CD4-positive, alpha-beta memory T cell (primary cell): ENCODE measurements at regions not wholly inside any gene's neighbourhood (a gene's known extent, or its start where the extent isn't known, plus 50 kb on each side); places are given as distances from the start of the nearest gene placed in this dataset.

ENCODE experiments used
- CTCF ChIA-PET: fragments of 350-600 bp; sonication (Branson Sonifier 250); formaldehyde crosslinking; loops from one replicate; lab custom pipeline; 2021; ENCODE audit warnings: inconsistent platforms; ENCODE audit not compliant: partially characterized antibody; lab: Charles Lee
- POLR2A ChIA-PET: fragments of 350-600 bp; sonication (Branson Sonifier 250); formaldehyde crosslinking; loops from one replicate; lab custom pipeline; 2021; ENCODE audit not compliant: partially characterized antibody; lab: Charles Lee
- DNase-seq, 5 donors: peaks; one replicate each; pipeline versions ENCODE4 v3.0.0 to v3.0.0-alpha.2; 2020 to 2022; ENCODE audit warnings: mixed read lengths in 1 of 5
- H3K27ac ChIP-seq: one replicate; pipeline ENCODE4 v1.7.0; 2013; ENCODE audit warnings: low read depth, low read length
- H3K27me3 ChIP-seq: 2 replicates; pipeline ENCODE4 v1.7.0; 2013; ENCODE audit warnings: mild to moderate bottlenecking, low read length, moderate library complexity; ENCODE audit not compliant: insufficient read depth
- H3K36me3 ChIP-seq: 2 replicates; pipeline ENCODE4 v1.7.0; 2013; ENCODE audit warnings: mild to moderate bottlenecking, low read length, moderate library complexity; ENCODE audit not compliant: insufficient read depth
- H3K4me1 ChIP-seq: 2 replicates; pipeline ENCODE4 v1.7.0; 2013; ENCODE audit warnings: mild to moderate bottlenecking, low read length, moderate library complexity; ENCODE audit not compliant: insufficient read depth
- H3K4me3 ChIP-seq, 2 donors: one replicate each; pipeline ENCODE4 v1.7.0; 2013; ENCODE audit warnings: low read length in 2 of 2, mild to moderate bottlenecking in 1 of 2
- H3K9me3 ChIP-seq, 2 donors: one replicate each; pipeline ENCODE4 v1.7.0; 2013; ENCODE audit warnings: low read length in 2 of 2, control low read depth in 1 of 2; ENCODE audit not compliant: control insufficient read depth in 1 of 2
- H3K27ac Mint-ChIP-seq, 7 donors: one replicate each; pipeline ENCODE4 v1.8.0; 2020 to 2021; ENCODE audit warnings: mixed read lengths in 7 of 7, mild to moderate bottlenecking in 6 of 7, inconsistent platforms in 3 of 7, moderate library complexity in 3 of 7
- H3K27me3 Mint-ChIP-seq, 2 donors: one replicate each; pipeline ENCODE4 v1.8.0; 2020 to 2021; ENCODE audit warnings: mixed read lengths in 2 of 2
- H3K36me3 Mint-ChIP-seq, 2 donors: one replicate each; pipeline ENCODE4 v1.8.0; 2020 to 2021; ENCODE audit warnings: mixed read lengths in 2 of 2, inconsistent platforms in 1 of 2, mild to moderate bottlenecking in 1 of 2
- H3K4me1 Mint-ChIP-seq, 4 donors: one replicate each; pipeline ENCODE4 v1.8.0; 2020 to 2021; ENCODE audit warnings: mixed read lengths in 4 of 4, mild to moderate bottlenecking in 1 of 4
- H3K4me3 Mint-ChIP-seq, 8 donors: one replicate each; pipeline ENCODE4 v1.8.0; 2020 to 2021; ENCODE audit warnings: mixed read lengths in 8 of 8, mild to moderate bottlenecking in 7 of 8, moderate library complexity in 6 of 8, inconsistent platforms in 3 of 8
- H3K9me3 Mint-ChIP-seq, 8 donors: one replicate each; pipeline ENCODE4 v1.8.0; 2020 to 2021; ENCODE audit warnings: mixed read lengths in 8 of 8, mild to moderate bottlenecking in 5 of 8, inconsistent platforms in 3 of 8, moderate library complexity in 1 of 8
- intact Hi-C: fragments of 100-400 bp; cut with micrococcal nuclease; formaldehyde crosslinking; loops from one replicate; pipeline ENCODE4 v1.15.1; 2023

DNA sequence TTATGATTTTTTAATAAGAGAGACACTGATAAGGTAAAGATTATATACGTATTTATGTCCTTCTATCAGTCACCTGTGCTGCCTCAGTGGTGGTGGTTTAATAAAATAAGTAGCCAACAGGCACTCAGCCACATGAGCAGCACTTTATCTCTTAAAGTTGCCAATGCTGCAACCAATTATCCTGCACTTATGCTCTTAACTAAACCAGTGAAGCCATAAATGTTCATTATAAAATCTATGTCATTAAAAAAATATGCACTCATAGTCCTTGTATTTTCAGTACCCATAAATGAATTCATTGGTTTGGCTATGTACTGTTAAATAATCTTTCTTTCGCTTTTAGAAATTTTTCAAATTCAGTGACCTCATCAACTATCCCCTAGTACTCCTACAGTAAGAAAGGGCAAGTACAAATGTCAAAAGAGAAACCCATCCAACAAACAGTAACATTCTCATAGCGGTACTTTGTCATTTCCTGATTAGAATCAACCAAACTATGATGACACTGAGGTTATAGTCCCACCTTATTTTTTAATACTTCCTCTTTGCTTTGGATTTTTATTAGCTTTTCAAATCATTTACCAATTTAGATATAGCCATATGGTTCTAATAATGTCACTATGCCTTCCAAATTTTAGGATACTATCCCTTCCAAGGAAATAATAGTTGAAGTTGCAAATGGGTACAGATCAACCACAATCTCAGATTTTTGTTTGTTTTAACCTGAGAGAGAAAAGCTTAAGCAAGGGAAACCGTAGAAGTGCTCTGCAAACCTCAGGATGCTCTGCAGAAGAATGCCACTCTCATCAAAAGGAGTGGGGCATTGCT lies 190.9 kb downstream of the KLF12 start:
- POLR2A ChIA-PET, result interaction anchor here (0.8 to 1.5 kb wide), 6 partner anchors 32 to 345 kb away, joined by 3 to 5 read pairs (median 3); partner anchors contain the start of gene KLF12
- intact Hi-C loops, result loop anchor here (1.0 to 5.0 kb wide), 3 partner anchors 44 to 344 kb away; partner anchors contain the start of gene KLF12
- Mint-ChIP-seq H3K27me3 (no peaks in the 10 kb centered on the region), H3K4me3 (peak overlapping the region in 7 of 8 donors; percentile 36 to 80 (median 65)), H3K27ac (peak overlapping the region; percentile 24 to 95 (median 86)), H3K4me1 (peaks cover 59 to 90% (median 79%) of the 10 kb centered on the region in 4 donors), H3K9me3 (no peaks in the 10 kb centered on the region), H3K36me3 (peaks cover 38 to 42% of the 10 kb centered on the region in 2 donors)
- H3K4me1 ChIP-seq, result peaks cover 68% of the 10 kb centered on the region
- no peaks in the 10 kb centered on the region for H3K9me3 ChIP-seq
- peak in 4 of 5 donors; percentile 51 to 70 (median 60) for DNase-seq
- no peak overlapping the region for H3K4me3 ChIP-seq
- CTCF ChIA-PET, result interaction anchor here (5.0 kb wide), 1 partner anchor 344 kb away, joined by 30 read pairs; no protein-coding TSS in a partner anchor
- peak overlapping the region; percentile 74 for H3K27ac ChIP-seq
- no peaks in the 10 kb centered on the region for H3K27me3 ChIP-seq
- H3K36me3 ChIP-seq, result peaks cover 5% of the 10 kb centered on the region

DNA sequence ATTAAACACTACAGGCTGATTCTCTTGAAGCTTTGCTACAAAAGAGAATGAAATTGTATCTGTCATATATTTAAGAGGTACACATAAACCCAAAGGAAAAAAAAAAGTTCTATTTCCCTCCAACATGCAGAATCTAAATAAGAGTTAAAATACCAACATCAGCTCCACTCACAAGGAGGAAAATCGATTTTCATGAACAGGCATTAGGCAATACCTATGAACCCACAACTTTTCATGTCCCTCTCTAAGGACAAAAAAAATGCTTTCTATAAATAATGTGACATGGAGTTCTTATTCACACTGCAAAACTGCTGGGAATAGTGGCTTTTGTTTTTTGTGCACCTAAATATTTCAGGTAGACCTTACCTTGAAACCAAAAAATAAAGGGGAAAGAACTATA lies 192.5 kb downstream of the KLF12 start:
- ChIA-PET CTCF (interaction anchor here (0.9 kb wide), 1 partner anchor 86 kb away, joined by 3 read pairs; no protein-coding TSS in a partner anchor), POLR2A (interaction anchor here (0.5 kb wide), 1 partner anchor 173 kb away, joined by 3 read pairs; no protein-coding TSS in a partner anchor)
- Histone ChIP-seq H3K27me3 (no peaks in the 10 kb centered on the region), H3K9me3 (no peaks in the 10 kb centered on the region), H3K36me3 (peaks cover 5% of the 10 kb centered on the region), H3K27ac (no peak overlapping the region), H3K4me1 (peaks cover 64% of the 10 kb centered on the region), H3K4me3 (no peak overlapping the region)
- intact Hi-C loops, result loop anchor here (5.0 kb wide), 2 partner anchors 46 to 191 kb away; partner anchors contain the start of gene KLF12
- Mint-ChIP-seq H3K4me1 (peaks cover 60 to 88% (median 75%) of the 10 kb centered on the region in 4 donors), H3K4me3 (no peak overlapping the region), H3K36me3 (peaks cover 36 to 43% of the 10 kb centered on the region in 2 donors), H3K27ac (peak overlapping the region in 5 of 7 donors; percentile 18 to 89 (median 49)), H3K27me3 (no peaks in the 10 kb centered on the region), H3K9me3 (no peaks in the 10 kb centered on the region)
- no peak for DNase-seq

DNA sequence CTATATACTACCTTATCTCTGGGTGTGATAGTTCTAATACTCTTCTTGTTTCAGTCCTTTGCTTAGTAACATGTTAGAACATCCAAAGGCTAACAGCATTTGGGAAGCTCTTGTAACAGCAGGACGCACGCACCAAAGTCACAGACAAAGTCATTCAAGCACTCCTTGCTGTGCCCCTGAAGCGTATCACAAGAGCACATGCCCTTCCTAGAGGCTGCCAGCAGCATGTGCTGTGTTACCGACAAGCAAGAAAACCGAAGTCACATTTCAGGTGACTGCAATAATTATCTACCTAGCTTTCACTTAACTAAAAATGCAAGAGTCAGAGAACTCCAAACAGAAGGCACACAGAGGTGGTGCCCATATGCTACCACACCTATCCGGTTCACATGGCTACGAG lies 194.1 kb downstream of the KLF12 start:
- H3K27ac ChIP-seq, result no peak overlapping the region
- H3K4me1 Mint-ChIP-seq, result peaks cover 58 to 88% (median 75%) of the 10 kb centered on the region in 4 donors
- H3K9me3 Mint-ChIP-seq, result no peaks in the 10 kb centered on the region
- ChIA-PET CTCF (interaction anchor here (1.1 to 2.7 kb wide), 2 partner anchors 92 to 347 kb away, joined by 4 to 14 read pairs; no protein-coding TSS in a partner anchor), POLR2A (interaction anchor here (1.3 kb wide), 1 partner anchor 194 kb away, joined by 4 read pairs; the partner anchor contains the start of gene KLF12)
- peak overlapping the region in 3 of 8 donors; percentile 21 to 66 (median 66) for H3K4me3 Mint-ChIP-seq
- no peaks in the 10 kb centered on the region for H3K9me3 ChIP-seq
- H3K27me3 Mint-ChIP-seq, result no peaks in the 10 kb centered on the region
- H3K4me3 ChIP-seq, result no peak overlapping the region
- no peaks in the 10 kb centered on the region for H3K27me3 ChIP-seq
- H3K4me1 ChIP-seq, result peaks cover 48% of the 10 kb centered on the region
- intact Hi-C loops, result loop anchor here (5.0 kb wide), 2 partner anchors 47 to 192 kb away; partner anchors contain the start of gene KLF12
- peaks cover 5% of the 10 kb centered on the region for H3K36me3 ChIP-seq
- peaks cover 44 to 49% of the 10 kb centered on the region in 2 donors for H3K36me3 Mint-ChIP-seq
- H3K27ac Mint-ChIP-seq, result peak overlapping the region in 4 of 7 donors; percentile 9 to 58 (median 42)
- DNase-seq, result no peak

DNA sequence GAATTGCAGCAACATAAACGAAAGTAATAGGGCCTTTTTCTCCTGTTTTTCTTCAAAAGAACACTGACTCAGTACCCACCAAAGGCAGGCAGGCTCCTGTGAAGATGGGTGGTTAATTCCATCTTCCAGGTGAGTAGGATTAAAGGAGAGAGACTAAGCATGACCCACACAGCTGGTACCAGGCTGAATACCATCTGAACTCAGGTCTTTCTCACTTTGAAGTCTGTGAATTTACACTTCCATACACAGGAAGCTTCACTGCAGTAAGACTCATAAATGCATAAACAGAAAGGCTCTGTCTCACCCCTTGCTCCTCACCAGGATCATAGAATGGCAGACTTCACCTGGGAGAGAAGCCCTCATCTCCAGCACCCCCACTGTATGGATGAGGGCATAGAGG lies 194.6 kb downstream of the KLF12 start:
- Mint-ChIP-seq H3K4me3 (peak overlapping the region in 2 of 8 donors; percentile 66), H3K9me3 (no peaks in the 10 kb centered on the region), H3K27ac (peak overlapping the region in 6 of 7 donors; percentile 23 to 63 (median 52)), H3K36me3 (peaks cover 44 to 49% of the 10 kb centered on the region in 2 donors), H3K27me3 (no peaks in the 10 kb centered on the region), H3K4me1 (peaks cover 57 to 88% (median 74%) of the 10 kb centered on the region in 4 donors)
- DNase-seq, result no peak
- Histone ChIP-seq H3K4me3 (no peak overlapping the region), H3K36me3 (peaks cover 5% of the 10 kb centered on the region), H3K27me3 (no peaks in the 10 kb centered on the region), H3K4me1 (peaks cover 44% of the 10 kb centered on the region), H3K9me3 (no peaks in the 10 kb centered on the region), H3K27ac (no peak overlapping the region)
- intact Hi-C loops, result loop anchor here (5.0 kb wide), 2 partner anchors 48 to 193 kb away; partner anchors contain the start of gene KLF12
- ChIA-PET CTCF (interaction anchor here (1.1 to 2.7 kb wide), 2 partner anchors 91 to 347 kb away, joined by 4 to 14 read pairs; no protein-coding TSS in a partner anchor), POLR2A (interaction anchor here (0.8 to 1.3 kb wide), 2 partner anchors 193 to 195 kb away, joined by 3 to 4 read pairs; partner anchors contain the start of gene KLF12)

DNA sequence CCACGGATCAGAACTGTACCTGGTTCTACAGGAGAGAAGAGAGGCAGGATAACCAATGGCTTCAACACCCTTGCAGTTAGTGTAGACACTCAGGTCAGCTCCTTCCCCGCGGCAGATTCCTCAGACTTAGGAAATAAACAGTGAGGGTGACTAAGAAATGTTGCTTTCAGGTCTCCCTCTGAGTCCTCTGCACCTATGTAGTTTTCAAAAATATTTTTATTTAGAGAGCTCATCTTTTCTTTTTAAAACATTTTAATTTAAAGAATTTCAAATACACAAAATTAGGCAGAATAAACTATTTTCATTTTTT lies 195.2 kb downstream of the KLF12 start:
- Histone ChIP-seq H3K36me3 (peaks cover 5% of the 10 kb centered on the region), H3K4me3 (no peak overlapping the region), H3K27me3 (no peaks in the 10 kb centered on the region), H3K4me1 (peaks cover 44% of the 10 kb centered on the region), H3K27ac (no peak overlapping the region), H3K9me3 (no peaks in the 10 kb centered on the region)
- Mint-ChIP-seq H3K27ac (peak overlapping the region in 1 of 7 donors; percentile 32), H3K9me3 (no peaks in the 10 kb centered on the region), H3K4me3 (no peak overlapping the region), H3K36me3 (peaks cover 45 to 49% of the 10 kb centered on the region in 2 donors), H3K4me1 (peaks cover 61 to 88% (median 76%) of the 10 kb centered on the region in 4 donors), H3K27me3 (no peaks in the 10 kb centered on the region)
- CTCF ChIA-PET, result interaction anchor here (1.1 to 2.7 kb wide), 2 partner anchors 91 to 348 kb away, joined by 4 to 14 read pairs; no protein-coding TSS in a partner anchor
- POLR2A ChIA-PET, result interaction anchor here (0.8 to 1.3 kb wide), 2 partner anchors 194 to 196 kb away, joined by 3 to 4 read pairs; partner anchors contain the start of gene KLF12
- no peak for DNase-seq
- intact Hi-C loops, result no loop called here

DNA sequence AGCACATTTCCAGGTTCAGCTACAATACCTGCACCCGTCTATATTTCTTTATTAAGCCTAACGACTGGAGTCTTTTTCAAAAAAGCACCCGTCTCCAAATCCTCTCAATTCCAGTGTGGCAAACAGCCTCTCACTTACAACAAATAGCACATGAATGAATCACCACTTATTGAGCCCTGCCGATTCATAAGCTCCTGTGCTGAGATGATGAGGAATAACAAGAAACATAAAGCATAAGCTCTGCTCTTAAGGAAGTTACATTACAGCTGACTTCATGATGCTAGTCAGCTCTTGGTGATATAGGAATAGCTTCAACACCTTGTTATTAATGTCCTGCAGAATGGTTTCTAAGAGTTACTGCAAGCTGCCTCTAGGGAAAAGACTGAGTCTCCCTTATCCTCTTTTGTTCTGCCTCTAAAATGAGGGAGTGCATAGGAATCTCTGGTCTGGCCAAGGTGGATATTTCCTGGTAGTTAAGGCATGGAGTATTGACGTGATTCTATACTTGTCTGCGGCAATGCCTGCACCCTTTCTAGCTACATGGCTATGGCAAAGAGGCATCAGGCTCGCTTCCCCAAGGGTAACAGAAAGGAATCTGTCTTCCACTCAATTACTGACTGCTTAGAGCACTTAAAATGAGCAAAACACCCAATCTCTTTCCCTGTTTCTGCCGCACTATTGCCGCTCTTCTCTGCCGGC lies 195.7 kb downstream of the KLF12 start:
- CTCF ChIA-PET, result interaction anchor here (0.7 to 2.7 kb wide), 2 partner anchors 90 to 349 kb away, joined by 3 to 14 read pairs; no protein-coding TSS in a partner anchor
- Mint-ChIP-seq H3K36me3 (peaks cover 48 to 49% of the 10 kb centered on the region in 2 donors), H3K4me1 (peaks cover 61 to 88% (median 76%) of the 10 kb centered on the region in 4 donors)

More for the DNA sequence above, 195.7 kb downstream of the KLF12 start:
- Histone ChIP-seq H3K4me3 (no peak overlapping the region), H3K27ac (no peak overlapping the region), H3K9me3 (no peaks in the 10 kb centered on the region), H3K36me3 (peaks cover 5% of the 10 kb centered on the region), H3K4me1 (peaks cover 44% of the 10 kb centered on the region), H3K27me3 (no peaks in the 10 kb centered on the region)
- Mint-ChIP-seq H3K27ac (peak overlapping the region in 4 of 7 donors; percentile 8 to 46 (median 28)), H3K9me3 (no peaks in the 10 kb centered on the region), H3K27me3 (no peaks in the 10 kb centered on the region), H3K4me3 (no peak overlapping the region)
- DNase-seq, result no peak
- POLR2A ChIA-PET, result interaction anchor here (0.6 kb wide), 1 partner anchor 9 kb away, joined by 3 read pairs; no protein-coding TSS in a partner anchor
- intact Hi-C loops, result no loop called here
